GM18498 (cell line): ENCODE measurements at regions not wholly inside any gene's neighbourhood (a gene's known extent, or its start where the extent isn't known, plus 50 kb on each side); places are given as distances from the start of the nearest gene placed in this dataset.

ENCODE experiments used
- ATAC-seq: cut with Tn5 transposase; IDR thresholded peaks from one replicate; pipeline ENCODE4 v1.9.1; 2021; ENCODE audit warnings: mild to moderate bottlenecking, moderate library complexity; ENCODE audit not compliant: unreplicated experiment

GRCh38 chr6:14423955-14424354 lies 306.4 kb downstream of the CD83 start:
- no peak for ATAC-seq

GRCh38 chr6:14425805-14426204 lies 308.2 kb downstream of the CD83 start:
- no peak for ATAC-seq

GRCh38 chr6:14426281-14426680 lies 308.7 kb downstream of the CD83 start:
- no peak for ATAC-seq

GRCh38 chr6:14428269-14428668 lies 310.7 kb downstream of the CD83 start:
- no peak for ATAC-seq

GRCh38 chr6:14429396-14429795 lies 311.8 kb downstream of the CD83 start:
- no peak for ATAC-seq

- ATAC-seq: no peak
These were observed 312.6 kb downstream of the CD83 start for GRCh38 chr6:14430218-14430617.

- no peak for ATAC-seq
These were observed 314.1 kb downstream of the CD83 start for GRCh38 chr6:14431385-14432330.

GRCh38 chr6:14434916-14435690 lies 317.5 kb downstream of the CD83 start:
- ATAC-seq: no peak

GRCh38 chr6:14436592-14437132 lies 319.1 kb downstream of the CD83 start:
- ATAC-seq: no peak

- ATAC-seq: no peak
These were observed 321.8 kb downstream of the CD83 start for GRCh38 chr6:14439419-14439818.

- ATAC-seq: no peak
These were observed 322.8 kb downstream of the CD83 start for GRCh38 chr6:14440215-14440910.

GRCh38 chr6:14440940-14441781 lies 323.6 kb downstream of the CD83 start:
- ATAC-seq: no peak

GRCh38 chr6:14442242-14442641 lies 324.7 kb downstream of the CD83 start:
- ATAC-seq: no peak

GRCh38 chr6:14443629-14444268 lies 326.2 kb downstream of the CD83 start:
- ATAC-seq: no peak

- no peak for ATAC-seq
These were observed 326.9 kb downstream of the CD83 start for GRCh38 chr6:14444295-14444972.

- ATAC-seq: no peak
These were observed 329.7 kb downstream of the CD83 start for GRCh38 chr6:14447240-14447639.

GRCh38 chr6:14448246-14448645 lies 330.7 kb downstream of the CD83 start:
- ATAC-seq: no peak

GRCh38 chr6:14450133-14450504 lies 332.5 kb downstream of the CD83 start:
- no peak for ATAC-seq

GRCh38 chr6:14450578-14450977 lies 333.0 kb downstream of the CD83 start:
- ATAC-seq: no peak
